Left lung (tissue), 4 donors: ENCODE measurements at regions not wholly inside any gene's neighbourhood (a gene's known extent, or its start where the extent isn't known, plus 50 kb on each side); places are given as distances from the start of the nearest gene placed in this dataset.

Source experiments
- ATAC-seq: fragments of 200-7000 bp; cut with Tn5 transposase; one replicate; pipeline ENCODE4 v1.9.1; 2020; ENCODE audit warnings: moderate library complexity
- DNase-seq, 4 donors: peaks; one replicate each; pipeline ENCODE4 v3.0.0-alpha.2; 2013 to 2020
- H3K27ac ChIP-seq, 2 donors: fragments of 200-600 bp; sonication (generic) in 1 of 2; one replicate each; pipeline versions ENCODE4 v1.5.0 to v1.8.0; 2020 to 2021
- H3K27me3 ChIP-seq, 2 donors: fragments of 200-600 bp; sonication (generic) in 1 of 2; one replicate each; pipeline versions ENCODE4 v1.5.0 to v1.8.0; 2020 to 2021
- H3K36me3 ChIP-seq, 2 donors: fragments of 200-600 bp; sonication (generic) in 1 of 2; one replicate each; pipeline versions ENCODE4 v1.5.0 to v1.8.0; 2020 to 2021
- H3K4me1 ChIP-seq, 2 donors: fragments of 200-600 bp; one replicate each; pipeline ENCODE4 v1.8.0; 2021
- H3K4me3 ChIP-seq, 2 donors: fragments of 200-600 bp; sonication (generic) in 1 of 2; one replicate each; pipeline versions ENCODE4 v1.5.0 to v1.8.0; 2020 to 2021; ENCODE audit warnings: mild to moderate bottlenecking in 1 of 2
- H3K9me3 ChIP-seq, 2 donors: fragments of 200-600 bp; sonication (generic) in 1 of 2; one replicate each; pipeline versions ENCODE4 v1.5.0 to v1.8.0; 2020 to 2021
- CTCF ChIP-seq, 2 donors: fragments of 200-600 bp; sonication (generic) in 1 of 2; IDR thresholded peaks; one replicate each; pipeline versions ENCODE4 v1.5.0 to v1.8.0; 2021; ENCODE audit warnings: antibody characterized with exemption in 2 of 2
- intact Hi-C, 2 donors: fragments of 100-400 bp; cut with DNase I; formaldehyde crosslinking; loops; one replicate each; pipeline versions ENCODE4 v1.11.2 to v1.14.2; 2022
- donor health status: DM: no; HTN: yes; CAD: no.
- donor health status: DM: no; HTN: no; CAD: no.

DNA sequence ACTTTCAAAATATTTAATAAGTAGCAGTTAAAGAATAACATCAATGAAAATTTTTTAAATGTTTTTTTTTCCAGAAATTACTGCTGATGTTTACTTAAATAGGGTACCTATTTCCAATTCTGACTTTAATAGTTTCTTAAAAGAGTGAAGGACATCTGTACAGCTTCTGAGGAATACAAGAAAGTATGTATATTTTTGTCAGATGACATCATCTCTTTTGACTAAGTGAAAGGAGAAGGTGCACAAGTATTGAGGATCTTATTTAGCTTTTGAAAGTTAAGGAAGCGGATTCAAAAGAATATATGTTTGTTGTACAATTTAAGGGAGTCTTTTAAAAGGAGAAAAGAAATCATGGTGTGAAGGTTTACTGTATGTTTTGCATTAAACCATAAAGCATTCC lies 90.0 kb upstream of the SLC35B3 start:
- TF ChIP-seq CTCF (IDR thresholded peaks at IDR 0.05), result no peak
- H3K9me3 ChIP-seq, result peaks cover 0 to 8% of the 10 kb centered on the region in 2 donors
- H3K36me3 ChIP-seq, result no peaks in the 10 kb centered on the region
- no peak overlapping the region for H3K4me3 ChIP-seq
- H3K4me1 ChIP-seq, result no peaks in the 10 kb centered on the region
- ATAC-seq (no peak), DNase-seq (no peak)
- intact Hi-C loops, result no loop called here
- no peaks in the 10 kb centered on the region for H3K27me3 ChIP-seq
- no peak overlapping the region for H3K27ac ChIP-seq

- H3K36me3 ChIP-seq, result no peaks in the 10 kb centered on the region
- DNase-seq, result no peak
- no peak for TF ChIP-seq CTCF (IDR thresholded peaks at IDR 0.05)
- H3K9me3 ChIP-seq, result no peaks in the 10 kb centered on the region
- intact Hi-C loops, result no loop called here
- no peaks in the 10 kb centered on the region for H3K27me3 ChIP-seq
- H3K4me3 ChIP-seq, result no peak overlapping the region
- no peaks in the 10 kb centered on the region for H3K4me1 ChIP-seq
- H3K27ac ChIP-seq, result no peak overlapping the region
- ATAC-seq, result no peak
Measured at GRCh38 chr6:8513174-8513573, 77.8 kb upstream of the SLC35B3 start.

GRCh38 chr6:8507286-8507685 lies 71.9 kb upstream of the SLC35B3 start:
- TF ChIP-seq CTCF (IDR thresholded peaks at IDR 0.05), result no peak
- intact Hi-C loops, result no loop called here
- H3K27ac ChIP-seq, result no peak overlapping the region
- no peak for ATAC-seq
- DNase-seq, result no peak
- H3K4me1 ChIP-seq, result no peaks in the 10 kb centered on the region
- no peaks in the 10 kb centered on the region for H3K27me3 ChIP-seq
- H3K36me3 ChIP-seq, result no peaks in the 10 kb centered on the region
- no peak overlapping the region for H3K4me3 ChIP-seq
- no peaks in the 10 kb centered on the region for H3K9me3 ChIP-seq

DNA sequence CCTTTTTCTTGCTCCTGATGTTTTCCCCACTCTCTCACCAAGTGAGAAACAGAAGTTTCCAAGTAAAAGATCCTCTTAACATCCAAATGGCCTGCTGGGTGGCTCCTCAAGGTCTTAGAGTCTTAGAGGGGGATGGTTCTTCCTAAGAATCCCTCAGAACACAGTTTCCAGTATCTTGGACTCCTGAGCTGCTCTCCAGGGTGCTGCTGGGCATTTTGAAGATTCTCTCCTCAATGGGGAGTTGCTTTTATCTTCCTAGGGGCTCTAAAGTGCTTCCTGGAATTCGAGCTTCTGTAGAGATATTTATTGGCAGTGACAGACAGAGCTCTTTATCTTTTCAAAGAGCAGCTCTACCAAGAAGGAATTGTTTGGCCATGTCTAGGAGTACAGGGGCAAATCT lies 70.8 kb upstream of the SLC35B3 start:
- intact Hi-C loops, result no loop called here
- H3K4me1 ChIP-seq, result no peaks in the 10 kb centered on the region
- ATAC-seq (no peak), DNase-seq (no peak)
- H3K27ac ChIP-seq, result no peak overlapping the region
- TF ChIP-seq CTCF (IDR thresholded peaks at IDR 0.05), result no peak
- no peaks in the 10 kb centered on the region for H3K27me3 ChIP-seq
- H3K9me3 ChIP-seq, result no peaks in the 10 kb centered on the region
- H3K4me3 ChIP-seq, result no peak overlapping the region
- no peaks in the 10 kb centered on the region for H3K36me3 ChIP-seq

GRCh38 chr6:8499540-8499939 lies 64.2 kb upstream of the SLC35B3 start:
- intact Hi-C loops, result no loop called here
- Histone ChIP-seq H3K36me3 (no peaks in the 10 kb centered on the region), H3K27ac (no peak overlapping the region), H3K4me1 (no peaks in the 10 kb centered on the region), H3K4me3 (no peak overlapping the region), H3K9me3 (peaks cover 0 to 7% of the 10 kb centered on the region in 2 donors), H3K27me3 (no peaks in the 10 kb centered on the region)
- TF ChIP-seq CTCF (IDR thresholded peaks at IDR 0.05), result no peak
- ATAC-seq, result no peak
- peak in 2 of 4 donors; percentile 16 to 41 for DNase-seq
